ENCODE measurements at regions not wholly inside any gene's neighbourhood (a gene's known extent, or its start where the extent isn't known, plus 50 kb on each side); places are given as distances from the start of the nearest gene placed in this dataset.

- Histone ChIP-seq H2AFZ (ENCODE audit: low read depth, low read length, poor library complexity, severe bottlenecking) (no peak overlapping the region), H3K36me3 (ENCODE audit: control insufficient read depth in 1 of 2, insufficient read depth in 2 of 2, low read length in 2 of 2) (no peaks in the 10 kb centered on the region), H3K79me2 (ENCODE audit: insufficient read depth, low read length) (no peaks in the 10 kb centered on the region), H3K9me3 (ENCODE audit: control insufficient read depth in 1 of 2, insufficient read depth in 1 of 2, low read depth in 1 of 2, low read length in 2 of 2) (no peaks in the 10 kb centered on the region), H4K20me1 (ENCODE audit: insufficient read depth) (no peaks in the 10 kb centered on the region), H3K4me3 (replicated peaks in 1 of 2; ENCODE audit: low read depth in 1 of 2, low read length in 2 of 2) (no peak overlapping the region), H3K9ac (ENCODE audit: low read length) (no peak overlapping the region), H3K4me1 (ENCODE audit: control insufficient read depth in 1 of 2, insufficient read depth in 2 of 2, low read length in 2 of 2) (peaks cover 0 to 18% of the 10 kb centered on the region in 2 experiments; a peak in 2 of 4 replicates), H3K9me2 (ENCODE audit: insufficient read depth) (no peaks in the 10 kb centered on the region), H3K27ac (ENCODE audit: low read depth, low read length) (no peak overlapping the region), H3K27me3 (ENCODE audit: insufficient read depth, low read length) (no peaks in the 10 kb centered on the region), H3K4me2 (ENCODE audit: low read length) (no peak overlapping the region)
- ChIA-PET RAD21 (ENCODE audit: low non-redundant PET in 1 of 2, low total read pairs in 2 of 2, uncharacterized antibody in 2 of 2, unreplicated experiment in 2 of 2) (no interaction called here), CTCF (no interaction called here), POLR2A (no interaction called here)
- no peak for TF ChIP-seq EGR1 (IDR thresholded peaks at IDR 0.05; ENCODE audit: low read depth)
- no peak for TF ChIP-seq ZNF274 (IDR thresholded peaks at IDR 0.05; ENCODE audit: low read depth, low read length)
- no peak for TF ChIP-seq CEBPB (IDR thresholded peaks at IDR 0.05; ENCODE audit: low read depth)
- no peak for TF ChIP-seq CBX3 (IDR thresholded peaks at IDR 0.05; ENCODE audit: low read depth)
- TF ChIP-seq EZH2phosphoT487 (IDR thresholded peaks at IDR 0.05; ENCODE audit: borderline replicate concordance): no peak
- TF ChIP-seq MAX (IDR thresholded peaks at IDR 0.05): no peak
- no peak for TF ChIP-seq SIN3A (IDR thresholded peaks at IDR 0.05; ENCODE audit: low read depth)
- TF ChIP-seq ZFX (IDR thresholded peaks at IDR 0.05): no peak
- TF ChIP-seq FOSL1 (IDR thresholded peaks at IDR 0.05; ENCODE audit: low read depth): no peak
- TF ChIP-seq TCF7L2 (IDR thresholded peaks at IDR 0.05; ENCODE audit: borderline replicate concordance, extremely low read depth, insufficient read depth, insufficient read length): no peak
- TF ChIP-seq RAD21 (IDR thresholded peaks at IDR 0.05; ENCODE audit: low read depth): no peak
- no peak for TF ChIP-seq YY1 (IDR thresholded peaks at IDR 0.05; ENCODE audit: extremely low read depth, insufficient replicate concordance, low read depth, low read length)
- TF ChIP-seq ZBTB33 (IDR thresholded peaks at IDR 0.05; ENCODE audit: extremely low read depth, insufficient replicate concordance, low read length): no peak
- no peak for TF ChIP-seq SP1 (IDR thresholded peaks at IDR 0.05; ENCODE audit: low read depth)
- DNase-seq (ENCODE audit: low read depth, low spot score) (no peak), ATAC-seq (no peak)
- intact Hi-C loops (cut with micrococcal nuclease): no loop called here
- no TSS peak for BruUV-seq (replicated peaks)
These were observed 144.1 kb downstream of the ZFP36L2 start for GRCh38 chr2:43082111-43082894.
